Ishikawa (cell line): ENCODE measurements at regions not wholly inside any gene's neighbourhood (a gene's known extent, or its start where the extent isn't known, plus 50 kb on each side); places are given as distances from the start of the nearest gene placed in this dataset.

Source experiments
- CEBPB ChIP-seq: IDR thresholded peaks from 2 replicates; pipeline ENCODE4 v1.6.1; 2012
- EGR1 ChIP-seq: IDR thresholded peaks from 2 replicates; pipeline ENCODE4 v1.6.1; 2012
- EP300 ChIP-seq: IDR thresholded peaks from 2 replicates; pipeline ENCODE4 v1.6.1; 2012; ENCODE audit warnings: borderline replicate concordance
- FOXM1 ChIP-seq: IDR thresholded peaks from 2 replicates; pipeline ENCODE4 v1.6.1; 2012; ENCODE audit warnings: low read depth, borderline replicate concordance
- NFIC ChIP-seq: IDR thresholded peaks from 2 replicates; pipeline ENCODE4 v1.6.1; 2012
- RAD21 ChIP-seq: IDR thresholded peaks from 2 replicates; pipeline ENCODE4 v1.6.1; 2012; ENCODE audit warnings: low read depth
- TAF1 ChIP-seq: IDR thresholded peaks from 2 replicates; pipeline ENCODE4 v1.6.1; 2012; ENCODE audit warnings: low read depth, mild to moderate bottlenecking
- TCF12 ChIP-seq: IDR thresholded peaks from 2 replicates; pipeline ENCODE4 v1.6.1; 2012; ENCODE audit warnings: low read depth
- TEAD4 ChIP-seq: IDR thresholded peaks from 2 replicates; pipeline ENCODE4 v1.6.1; 2012
- YY1 ChIP-seq: IDR thresholded peaks from 2 replicates; pipeline ENCODE4 v1.6.1; 2012; ENCODE audit warnings: low read depth
- TF ChIP-seq, protein P1 (sequence below): IDR thresholded peaks from 2 replicates; pipeline ENCODE4 v1.6.1; 2012; ENCODE audit warnings: low read depth, mild to moderate bottlenecking
- TF ChIP-seq, protein P2 (sequence below): IDR thresholded peaks from 2 replicates; pipeline ENCODE4 v1.6.1; 2012

GRCh38 chr3:124143047-124143446 lies 151.1 kb upstream of the ROPN1 start:
- TF ChIP-seq, protein P1, sequence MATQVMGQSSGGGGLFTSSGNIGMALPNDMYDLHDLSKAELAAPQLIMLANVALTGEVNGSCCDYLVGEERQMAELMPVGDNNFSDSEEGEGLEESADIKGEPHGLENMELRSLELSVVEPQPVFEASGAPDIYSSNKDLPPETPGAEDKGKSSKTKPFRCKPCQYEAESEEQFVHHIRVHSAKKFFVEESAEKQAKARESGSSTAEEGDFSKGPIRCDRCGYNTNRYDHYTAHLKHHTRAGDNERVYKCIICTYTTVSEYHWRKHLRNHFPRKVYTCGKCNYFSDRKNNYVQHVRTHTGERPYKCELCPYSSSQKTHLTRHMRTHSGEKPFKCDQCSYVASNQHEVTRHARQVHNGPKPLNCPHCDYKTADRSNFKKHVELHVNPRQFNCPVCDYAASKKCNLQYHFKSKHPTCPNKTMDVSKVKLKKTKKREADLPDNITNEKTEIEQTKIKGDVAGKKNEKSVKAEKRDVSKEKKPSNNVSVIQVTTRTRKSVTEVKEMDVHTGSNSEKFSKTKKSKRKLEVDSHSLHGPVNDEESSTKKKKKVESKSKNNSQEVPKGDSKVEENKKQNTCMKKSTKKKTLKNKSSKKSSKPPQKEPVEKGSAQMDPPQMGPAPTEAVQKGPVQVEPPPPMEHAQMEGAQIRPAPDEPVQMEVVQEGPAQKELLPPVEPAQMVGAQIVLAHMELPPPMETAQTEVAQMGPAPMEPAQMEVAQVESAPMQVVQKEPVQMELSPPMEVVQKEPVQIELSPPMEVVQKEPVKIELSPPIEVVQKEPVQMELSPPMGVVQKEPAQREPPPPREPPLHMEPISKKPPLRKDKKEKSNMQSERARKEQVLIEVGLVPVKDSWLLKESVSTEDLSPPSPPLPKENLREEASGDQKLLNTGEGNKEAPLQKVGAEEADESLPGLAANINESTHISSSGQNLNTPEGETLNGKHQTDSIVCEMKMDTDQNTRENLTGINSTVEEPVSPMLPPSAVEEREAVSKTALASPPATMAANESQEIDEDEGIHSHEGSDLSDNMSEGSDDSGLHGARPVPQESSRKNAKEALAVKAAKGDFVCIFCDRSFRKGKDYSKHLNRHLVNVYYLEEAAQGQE: no peak
- no peak for TF ChIP-seq FOXM1
- no peak for TF ChIP-seq TCF12
- no peak for TF ChIP-seq TAF1
- TF ChIP-seq RAD21: no peak
- TF ChIP-seq YY1: no peak
- TF ChIP-seq CEBPB: no peak
- TF ChIP-seq EP300: no peak
- TF ChIP-seq, protein P2, sequence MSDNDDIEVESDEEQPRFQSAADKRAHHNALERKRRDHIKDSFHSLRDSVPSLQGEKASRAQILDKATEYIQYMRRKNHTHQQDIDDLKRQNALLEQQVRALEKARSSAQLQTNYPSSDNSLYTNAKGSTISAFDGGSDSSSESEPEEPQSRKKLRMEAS: no peak
- no peak for TF ChIP-seq TEAD4
- TF ChIP-seq EGR1: no peak
- no peak for TF ChIP-seq NFIC
